ENCODE measurements at regions not wholly inside any gene's neighbourhood (a gene's known extent, or its start where the extent isn't known, plus 50 kb on each side); places are given as distances from the start of the nearest gene placed in this dataset.

DNA sequence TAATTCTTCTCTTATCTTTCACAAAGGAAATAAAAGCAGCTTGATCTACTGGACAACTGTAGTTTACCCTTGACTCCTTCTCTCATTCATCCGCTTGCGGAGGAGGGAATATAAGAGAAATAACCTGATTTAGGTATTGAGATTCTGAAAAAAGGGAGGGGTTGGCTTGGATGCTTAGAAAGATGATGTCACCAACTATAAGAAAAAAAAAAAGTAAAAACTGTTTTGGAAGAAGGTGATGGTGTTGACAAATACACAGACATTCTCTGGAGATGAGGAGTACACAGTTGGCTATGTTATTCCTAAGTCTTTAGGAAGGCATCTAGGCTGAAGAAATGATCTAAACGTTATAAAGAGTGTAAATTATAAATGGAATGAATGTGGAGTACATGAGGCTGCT lies 103.3 kb downstream of the TMEM114 start:
- H2AK5ac ChIP-seq (ENCODE audit: low read depth, low read length), result no peak overlapping the region
- H3K27me3 ChIP-seq (replicated peaks in 1 of 4; ENCODE audit: control insufficient read depth in 3 of 4, extremely low read depth in 1 of 4, insufficient read depth in 3 of 4, low read length in 3 of 4), result peaks cover 0 to 23% (median 11%) of the 10 kb centered on the region in 4 experiments; a peak in 6 of 7 replicates
- FAIRE-seq (no peak), DNase-seq (ENCODE audit: low read depth in 1 of 2, low spot score in 2 of 2) (no peak)
- H4K91ac ChIP-seq (replicated peaks; ENCODE audit: insufficient read length, low read length), result no peak overlapping the region
- no peak overlapping the region for H2BK12ac ChIP-seq (ENCODE audit: low read depth, low read length)
- H4K5ac ChIP-seq (ENCODE audit: insufficient read length, low read depth, low read length), result no peak overlapping the region
- H3K79me2 ChIP-seq (ENCODE audit: control insufficient read depth in 1 of 2, insufficient read depth in 2 of 2, low read length in 2 of 2), result no peaks in the 10 kb centered on the region
- 94% methylated on average over 3 of the region's 3 CpGs; no CpG with 5 or more reads in 1 of the 2 experiments for WGBS, 2 experiments (ENCODE audit: extremely low coverage in 1 of 2, insufficient coverage in 1 of 2, insufficient read length in 1 of 2, insufficient replicate concordance in 2 of 2, low coverage in 1 of 2, low lambda C conversion rate in 2 of 2, missing lambda C conversion rate in 1 of 2)
- no peak overlapping the region for H2BK5ac ChIP-seq (ENCODE audit: low read depth, low read length)
- H4K20me1 ChIP-seq (replicated peaks in 1 of 2; ENCODE audit: control insufficient read depth in 1 of 2, insufficient read depth in 2 of 2, low read length in 2 of 2), result peaks cover 0 to 3% of the 10 kb centered on the region in 2 experiments
- H3K4me1 ChIP-seq (replicated peaks in 1 of 4; ENCODE audit: control insufficient read depth in 3 of 4, insufficient read depth in 4 of 4, low read length in 3 of 4), result no peaks in the 10 kb centered on the region
- no peak overlapping the region for H3K9ac ChIP-seq (replicated peaks in 1 of 4; ENCODE audit: extremely low read depth in 1 of 4, low read depth in 3 of 4, low read length in 3 of 4)
- H3K23ac ChIP-seq (ENCODE audit: insufficient read length), result no peak overlapping the region
- no peak overlapping the region for H3K4me3 ChIP-seq (ENCODE audit: extremely low read depth in 1 of 4, insufficient read depth in 2 of 4, low read depth in 3 of 4, low read length in 4 of 4)
- H3K36me3 ChIP-seq (ENCODE audit: control insufficient read depth in 2 of 4, insufficient read depth in 4 of 4, low read length in 3 of 4), result no peaks in the 10 kb centered on the region
- ChIA-PET CTCF (ENCODE audit: partially characterized antibody) (no interaction called here), POLR2A (ENCODE audit: partially characterized antibody) (no interaction called here)
- H2BK20ac ChIP-seq (ENCODE audit: low read length), result no peak overlapping the region
- no peak overlapping the region for H2BK15ac ChIP-seq (ENCODE audit: low read length)
- no peaks in the 10 kb centered on the region for H3K79me1 ChIP-seq (ENCODE audit: low read depth, low read length)
- H3K9me3 ChIP-seq (ENCODE audit: insufficient read depth in 2 of 2, low read depth in 1 of 2, low read length in 1 of 2), result no peaks in the 10 kb centered on the region
- no peak overlapping the region for H3K4me2 ChIP-seq (ENCODE audit: insufficient read depth in 1 of 2, low read depth in 2 of 2, low read length in 2 of 2)
- TF ChIP-seq ZNF274 (IDR thresholded peaks at IDR 0.05; ENCODE audit: borderline replicate concordance, extremely low read depth, low read length) (no peak), RFX5 (IDR thresholded peaks at IDR 0.05; ENCODE audit: borderline replicate concordance, low read depth, low read length) (no peak), GTF2F1 (IDR thresholded peaks at IDR 0.05; ENCODE audit: borderline replicate concordance, low read depth, low read length) (no peak), CTBP2 (IDR thresholded peaks at IDR 0.05; ENCODE audit: borderline replicate concordance, insufficient read depth, insufficient read length, low read length) (no peak), TCF12 (IDR thresholded peaks at IDR 0.05; ENCODE audit: low read depth, low read length) (no peak)
- TF ChIP-seq, protein P1, sequence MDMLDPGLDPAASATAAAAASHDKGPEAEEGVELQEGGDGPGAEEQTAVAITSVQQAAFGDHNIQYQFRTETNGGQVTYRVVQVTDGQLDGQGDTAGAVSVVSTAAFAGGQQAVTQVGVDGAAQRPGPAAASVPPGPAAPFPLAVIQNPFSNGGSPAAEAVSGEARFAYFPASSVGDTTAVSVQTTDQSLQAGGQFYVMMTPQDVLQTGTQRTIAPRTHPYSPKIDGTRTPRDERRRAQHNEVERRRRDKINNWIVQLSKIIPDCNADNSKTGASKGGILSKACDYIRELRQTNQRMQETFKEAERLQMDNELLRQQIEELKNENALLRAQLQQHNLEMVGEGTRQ (IDR thresholded peaks at IDR 0.05; ENCODE audit: low read length), result no peak
- no peak overlapping the region for H3K56ac ChIP-seq (replicated peaks; ENCODE audit: insufficient read length, low read depth, low read length)
- no peak overlapping the region for H3K18ac ChIP-seq (ENCODE audit: extremely low read depth, low read length)
- no peak overlapping the region for H4K8ac ChIP-seq (ENCODE audit: extremely low read depth, insufficient read depth, low read length)
- H2AFZ ChIP-seq (ENCODE audit: low read length), result no peak overlapping the region
- no peak overlapping the region for H3K4ac ChIP-seq (replicated peaks; ENCODE audit: insufficient read length, low read depth, low read length)
- H2BK120ac ChIP-seq (replicated peaks; ENCODE audit: low read depth, low read length), result no peak overlapping the region
- H3K14ac ChIP-seq (ENCODE audit: insufficient read length), result no peak overlapping the region
- H3K27ac ChIP-seq (ENCODE audit: low read depth, low read length), result no peak overlapping the region
- H3K23me2 ChIP-seq (ENCODE audit: low read depth, low read length), result no peaks in the 10 kb centered on the region
